ENCODE measurements at regions not wholly inside any gene's neighbourhood (a gene's known extent, or its start where the extent isn't known, plus 50 kb on each side); places are given as distances from the start of the nearest gene placed in this dataset.

DNA sequence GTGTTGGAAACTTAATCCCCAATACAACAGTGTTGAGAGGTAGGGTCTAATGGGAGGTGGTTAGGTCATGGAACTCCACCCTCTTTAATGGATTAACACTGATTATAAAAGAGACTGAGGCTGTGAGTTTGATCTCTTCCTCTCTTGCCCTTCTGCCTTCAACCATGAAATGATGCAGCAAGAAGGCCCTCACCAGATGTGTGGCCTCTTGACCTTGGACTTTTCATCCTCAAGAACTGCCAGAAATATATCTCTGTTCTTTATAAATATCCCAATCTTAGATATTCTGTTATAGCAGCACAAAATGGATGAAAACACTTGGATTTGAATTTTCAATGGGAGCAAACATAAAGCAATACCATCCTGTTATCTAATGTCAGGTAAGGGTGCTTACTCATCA, 67.6 kb downstream of the NMUR2 start:
- H3K9me3 ChIP-seq (ENCODE audit: control insufficient read depth in 2 of 3, insufficient read depth in 1 of 3, low read length in 3 of 3): no peaks in the 10 kb centered on the region
- no peaks in the 10 kb centered on the region for H3K36me3 ChIP-seq (ENCODE audit: control insufficient read depth in 2 of 3, insufficient read depth in 3 of 3, low read length in 3 of 3)
- H3K27me3 ChIP-seq (ENCODE audit: control insufficient read depth, insufficient read depth, low read length): no peaks in the 10 kb centered on the region
- FAIRE-seq: no peak
- no peak for DNase-seq
- no peak overlapping the region for H3K4me3 ChIP-seq (ENCODE audit: low read length in 3 of 3)
- H3K27ac ChIP-seq (ENCODE audit: low read depth in 2 of 2, low read length in 2 of 2): no peak overlapping the region
- no peak overlapping the region for H3K9ac ChIP-seq (ENCODE audit: low read length in 3 of 3)
- intact Hi-C loops (cut with DNase I): no loop called here
- TF ChIP-seq, protein P1, sequence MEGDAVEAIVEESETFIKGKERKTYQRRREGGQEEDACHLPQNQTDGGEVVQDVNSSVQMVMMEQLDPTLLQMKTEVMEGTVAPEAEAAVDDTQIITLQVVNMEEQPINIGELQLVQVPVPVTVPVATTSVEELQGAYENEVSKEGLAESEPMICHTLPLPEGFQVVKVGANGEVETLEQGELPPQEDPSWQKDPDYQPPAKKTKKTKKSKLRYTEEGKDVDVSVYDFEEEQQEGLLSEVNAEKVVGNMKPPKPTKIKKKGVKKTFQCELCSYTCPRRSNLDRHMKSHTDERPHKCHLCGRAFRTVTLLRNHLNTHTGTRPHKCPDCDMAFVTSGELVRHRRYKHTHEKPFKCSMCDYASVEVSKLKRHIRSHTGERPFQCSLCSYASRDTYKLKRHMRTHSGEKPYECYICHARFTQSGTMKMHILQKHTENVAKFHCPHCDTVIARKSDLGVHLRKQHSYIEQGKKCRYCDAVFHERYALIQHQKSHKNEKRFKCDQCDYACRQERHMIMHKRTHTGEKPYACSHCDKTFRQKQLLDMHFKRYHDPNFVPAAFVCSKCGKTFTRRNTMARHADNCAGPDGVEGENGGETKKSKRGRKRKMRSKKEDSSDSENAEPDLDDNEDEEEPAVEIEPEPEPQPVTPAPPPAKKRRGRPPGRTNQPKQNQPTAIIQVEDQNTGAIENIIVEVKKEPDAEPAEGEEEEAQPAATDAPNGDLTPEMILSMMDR (IDR thresholded peaks at IDR 0.05; ENCODE audit: borderline replicate concordance, extremely low read depth, insufficient read depth): no peak
- no peaks in the 10 kb centered on the region for H3K4me1 ChIP-seq (ENCODE audit: control insufficient read depth in 2 of 3, insufficient read depth in 2 of 3, low read depth in 1 of 3, low read length in 3 of 3)

DNA sequence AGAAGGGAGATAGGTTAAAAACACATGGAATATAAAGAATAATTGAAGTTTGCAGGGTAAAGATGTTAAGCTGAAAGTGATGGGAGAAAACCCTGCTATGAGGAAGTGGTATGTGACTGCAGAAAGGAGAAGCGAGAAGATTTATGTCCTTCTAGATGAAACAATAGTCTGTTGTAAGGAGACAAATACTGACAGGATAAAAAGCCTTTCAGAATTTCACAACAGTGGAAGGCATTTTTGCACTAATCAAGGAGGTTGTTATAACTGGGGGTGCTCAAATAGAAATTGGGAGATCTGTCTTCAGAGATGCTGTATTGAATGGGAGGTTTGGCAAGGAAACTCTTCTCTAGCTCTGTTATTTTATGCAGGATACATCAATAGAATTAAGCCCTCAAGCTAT, 69.6 kb downstream of the NMUR2 start:
- Histone ChIP-seq H3K36me3 (ENCODE audit: control insufficient read depth in 2 of 3, insufficient read depth in 3 of 3, low read length in 3 of 3) (no peaks in the 10 kb centered on the region), H3K27me3 (ENCODE audit: control insufficient read depth, insufficient read depth, low read length) (no peaks in the 10 kb centered on the region), H3K27ac (ENCODE audit: low read depth in 2 of 2, low read length in 2 of 2) (no peak overlapping the region), H3K4me1 (ENCODE audit: control insufficient read depth in 2 of 3, insufficient read depth in 2 of 3, low read depth in 1 of 3, low read length in 3 of 3) (no peaks in the 10 kb centered on the region), H3K9me3 (ENCODE audit: control insufficient read depth in 2 of 3, insufficient read depth in 1 of 3, low read length in 3 of 3) (no peaks in the 10 kb centered on the region), H3K4me3 (ENCODE audit: low read length in 3 of 3) (no peak overlapping the region), H3K9ac (ENCODE audit: low read length in 3 of 3) (no peak overlapping the region)
- intact Hi-C loops (cut with DNase I): no loop called here
- DNase-seq (no peak), FAIRE-seq (no peak)
- TF ChIP-seq, protein P1 (IDR thresholded peaks at IDR 0.05; ENCODE audit: borderline replicate concordance, extremely low read depth, insufficient read depth): no peak

DNA sequence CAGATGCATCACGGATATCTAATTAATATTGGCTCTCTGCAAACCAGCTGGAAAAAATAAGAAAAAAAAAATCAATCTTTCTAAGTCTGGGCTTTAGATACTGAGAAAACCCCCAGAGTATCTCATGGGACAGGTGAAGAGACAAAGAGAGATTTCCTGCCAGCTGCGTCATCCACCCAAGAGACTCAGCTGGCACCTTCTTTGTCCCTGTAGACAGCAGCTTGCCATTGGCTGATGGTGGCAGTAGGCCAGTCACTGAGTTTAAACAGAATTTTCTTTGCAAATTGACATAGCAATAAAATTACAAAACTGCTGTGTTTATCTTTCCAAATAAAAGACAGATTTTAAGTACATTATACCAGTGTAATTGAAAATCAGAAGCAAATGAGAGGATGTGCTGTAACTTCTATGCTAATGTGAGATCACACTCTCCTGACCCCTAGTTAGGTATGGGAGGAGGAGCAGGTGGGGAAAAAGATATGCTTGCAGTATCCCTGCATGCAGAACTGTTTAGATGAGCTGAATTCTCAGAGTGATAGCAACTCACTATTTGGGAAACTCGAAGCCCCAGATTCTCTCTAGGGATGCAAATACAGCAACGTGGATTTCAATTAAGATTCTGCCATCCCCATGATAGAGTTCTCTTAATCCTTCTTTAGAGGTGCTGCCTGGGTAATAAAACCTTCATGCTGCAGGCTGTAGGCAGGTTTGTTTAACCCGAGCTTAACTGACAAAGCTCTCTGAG, 72.2 kb downstream of the NMUR2 start:
- Histone ChIP-seq H3K9ac (ENCODE audit: low read length in 3 of 3) (no peak overlapping the region), H3K4me1 (ENCODE audit: control insufficient read depth in 2 of 3, insufficient read depth in 2 of 3, low read depth in 1 of 3, low read length in 3 of 3) (no peaks in the 10 kb centered on the region), H3K4me3 (ENCODE audit: low read length in 3 of 3) (no peak overlapping the region), H3K27ac (ENCODE audit: low read depth in 2 of 2, low read length in 2 of 2) (no peak overlapping the region), H3K36me3 (ENCODE audit: control insufficient read depth in 2 of 3, insufficient read depth in 3 of 3, low read length in 3 of 3) (no peaks in the 10 kb centered on the region), H3K9me3 (ENCODE audit: control insufficient read depth in 2 of 3, insufficient read depth in 1 of 3, low read length in 3 of 3) (no peaks in the 10 kb centered on the region), H3K27me3 (ENCODE audit: control insufficient read depth, insufficient read depth, low read length) (no peaks in the 10 kb centered on the region)
- FAIRE-seq: no peak
- TF ChIP-seq, protein P1 (IDR thresholded peaks at IDR 0.05; ENCODE audit: borderline replicate concordance, extremely low read depth, insufficient read depth): no peak
- DNase-seq: no peak
- intact Hi-C loops (cut with DNase I): no loop called here

DNA sequence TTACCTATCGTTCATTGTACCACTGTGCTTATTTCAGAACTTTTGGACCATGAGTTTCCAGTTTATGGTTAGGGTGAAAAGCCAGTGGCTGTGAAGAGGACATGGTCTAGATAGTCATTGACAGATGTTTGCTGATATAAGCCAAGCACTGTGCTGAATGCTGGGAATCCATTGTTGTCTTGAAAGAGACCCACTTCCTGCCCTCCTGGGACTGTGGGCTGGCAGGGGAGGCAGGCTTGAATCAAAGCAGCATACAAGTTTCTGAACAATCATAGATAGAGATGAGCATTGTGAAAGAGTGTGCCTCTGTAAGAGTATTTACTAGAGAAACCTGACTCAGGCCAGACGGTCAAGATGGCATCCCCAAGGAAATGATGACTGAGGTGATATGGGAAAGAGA, 73.4 kb downstream of the NMUR2 start:
- TF ChIP-seq, protein P1 (IDR thresholded peaks at IDR 0.05; ENCODE audit: borderline replicate concordance, extremely low read depth, insufficient read depth): no peak
- Histone ChIP-seq H3K4me1 (ENCODE audit: control insufficient read depth in 2 of 3, insufficient read depth in 2 of 3, low read depth in 1 of 3, low read length in 3 of 3) (no peaks in the 10 kb centered on the region), H3K9ac (ENCODE audit: low read length in 3 of 3) (no peak overlapping the region), H3K27ac (ENCODE audit: low read depth in 2 of 2, low read length in 2 of 2) (no peak overlapping the region), H3K27me3 (ENCODE audit: control insufficient read depth, insufficient read depth, low read length) (no peaks in the 10 kb centered on the region), H3K9me3 (ENCODE audit: control insufficient read depth in 2 of 3, insufficient read depth in 1 of 3, low read length in 3 of 3) (no peaks in the 10 kb centered on the region), H3K4me3 (ENCODE audit: low read length in 3 of 3) (no peak overlapping the region), H3K36me3 (ENCODE audit: control insufficient read depth in 2 of 3, insufficient read depth in 3 of 3, low read length in 3 of 3) (no peaks in the 10 kb centered on the region)
- no peak for DNase-seq
- no peak for FAIRE-seq
- intact Hi-C loops (cut with DNase I): no loop called here
